ENCODE measurements at regions not wholly inside any gene's neighbourhood (a gene's known extent, or its start where the extent isn't known, plus 50 kb on each side); places are given as distances from the start of the nearest gene placed in this dataset.

GRCh38 chr1:168871531-168871930 is 142.5 kb upstream of the DPT start:
- no peak overlapping the region for H3K23ac ChIP-seq (ENCODE audit: low read length)
- no peaks in the 10 kb centered on the region for H3K36me3 ChIP-seq (ENCODE audit: control insufficient read depth in 1 of 2, insufficient read depth in 2 of 2, low read length in 2 of 2)
- H3K27ac ChIP-seq (ENCODE audit: low read depth, low read length), result no peak overlapping the region
- H3K9ac ChIP-seq (ENCODE audit: low read length), result no peak overlapping the region
- H3K4ac ChIP-seq (ENCODE audit: low read depth, low read length), result no peak overlapping the region
- no peak overlapping the region for H4K91ac ChIP-seq (ENCODE audit: low read depth, low read length)
- no peak overlapping the region for H3K14ac ChIP-seq (ENCODE audit: low read length)
- no peak overlapping the region for H2BK120ac ChIP-seq (ENCODE audit: insufficient read depth, low read length, poor library complexity)
- H3K18ac ChIP-seq (ENCODE audit: low read length), result no peak overlapping the region
- H2BK12ac ChIP-seq (ENCODE audit: low read length), result no peak overlapping the region
- no peak overlapping the region for H4K12ac ChIP-seq (ENCODE audit: low read depth, low read length)
- no peaks in the 10 kb centered on the region for H3K79me1 ChIP-seq (ENCODE audit: low read length)
- H2BK5ac ChIP-seq (ENCODE audit: low read depth, low read length, poor library complexity), result no peak overlapping the region
- no CpG with 5 or more reads among the region's 1 CpG for WGBS (ENCODE audit: extremely low coverage, insufficient coverage, insufficient read length)
- peaks cover 0 to 2% of the 10 kb centered on the region in 2 experiments for H3K4me1 ChIP-seq (ENCODE audit: control insufficient read depth in 1 of 2, insufficient read depth in 2 of 2, low read length in 2 of 2)
- H2AK5ac ChIP-seq (ENCODE audit: low read length), result no peak overlapping the region
- no peaks in the 10 kb centered on the region for H3K9me3 ChIP-seq (ENCODE audit: insufficient read depth, low read depth, low read length)
- no peak overlapping the region for H4K8ac ChIP-seq (ENCODE audit: low read depth, low read length)
- H3K4me3 ChIP-seq (ENCODE audit: low read depth, low read length), result no peak overlapping the region
- no peaks in the 10 kb centered on the region for H3K79me2 ChIP-seq (ENCODE audit: control insufficient read depth, insufficient read depth, low read length, poor library complexity)
- no peak overlapping the region for H2AFZ ChIP-seq (ENCODE audit: insufficient read depth, low read length, poor library complexity)
- no peak for DNase-seq
- no peak overlapping the region for H3K4me2 ChIP-seq (ENCODE audit: low read length)
- H3K27me3 ChIP-seq (ENCODE audit: insufficient read depth, low read length), result no peaks in the 10 kb centered on the region

GRCh38 chr1:168875831-168876230 is 146.8 kb upstream of the DPT start:
- Histone ChIP-seq H3K18ac (ENCODE audit: low read length) (no peak overlapping the region), H3K79me2 (ENCODE audit: control insufficient read depth, insufficient read depth, low read length, poor library complexity) (no peaks in the 10 kb centered on the region), H2BK5ac (ENCODE audit: low read depth, low read length, poor library complexity) (no peak overlapping the region), H2AK5ac (ENCODE audit: low read length) (no peak overlapping the region), H3K27me3 (ENCODE audit: insufficient read depth, low read length) (no peaks in the 10 kb centered on the region), H3K9me3 (ENCODE audit: insufficient read depth, low read depth, low read length) (no peaks in the 10 kb centered on the region), H2BK120ac (ENCODE audit: insufficient read depth, low read length, poor library complexity) (no peak overlapping the region), H3K36me3 (ENCODE audit: control insufficient read depth in 1 of 2, insufficient read depth in 2 of 2, low read length in 2 of 2) (no peaks in the 10 kb centered on the region), H3K23ac (ENCODE audit: low read length) (no peak overlapping the region), H3K4ac (ENCODE audit: low read depth, low read length) (no peak overlapping the region), H4K91ac (ENCODE audit: low read depth, low read length) (no peak overlapping the region), H2BK12ac (ENCODE audit: low read length) (no peak overlapping the region), H3K27ac (ENCODE audit: low read depth, low read length) (no peak overlapping the region), H3K4me2 (ENCODE audit: low read length) (no peak overlapping the region), H4K12ac (ENCODE audit: low read depth, low read length) (no peak overlapping the region), H3K4me3 (ENCODE audit: low read depth, low read length) (no peak overlapping the region), H3K4me1 (ENCODE audit: control insufficient read depth in 1 of 2, insufficient read depth in 2 of 2, low read length in 2 of 2) (peaks cover 0 to 2% of the 10 kb centered on the region in 2 experiments), H4K8ac (ENCODE audit: low read depth, low read length) (no peak overlapping the region), H3K79me1 (ENCODE audit: low read length) (no peaks in the 10 kb centered on the region), H3K14ac (ENCODE audit: low read length) (no peak overlapping the region), H2AFZ (ENCODE audit: insufficient read depth, low read length, poor library complexity) (no peak overlapping the region), H3K9ac (ENCODE audit: low read length) (no peak overlapping the region)
- peak in 1 of 2 donors; percentile 31 for DNase-seq
- no CpG with 5 or more reads among the region's 1 CpG for WGBS (ENCODE audit: extremely low coverage, insufficient coverage, insufficient read length)

GRCh38 chr1:168876830-168877229 is 147.8 kb upstream of the DPT start:
- H2AFZ ChIP-seq (ENCODE audit: insufficient read depth, low read length, poor library complexity), result no peak overlapping the region
- no peak overlapping the region for H2BK120ac ChIP-seq (ENCODE audit: insufficient read depth, low read length, poor library complexity)
- no peak overlapping the region for H4K8ac ChIP-seq (ENCODE audit: low read depth, low read length)
- H2BK12ac ChIP-seq (ENCODE audit: low read length), result no peak overlapping the region
- no peak overlapping the region for H2AK5ac ChIP-seq (ENCODE audit: low read length)
- H4K12ac ChIP-seq (ENCODE audit: low read depth, low read length), result no peak overlapping the region
- H3K14ac ChIP-seq (ENCODE audit: low read length), result no peak overlapping the region
- H3K27ac ChIP-seq (ENCODE audit: low read depth, low read length), result no peak overlapping the region
- no peak overlapping the region for H3K4me3 ChIP-seq (ENCODE audit: low read depth, low read length)
- H3K9ac ChIP-seq (ENCODE audit: low read length), result no peak overlapping the region
- WGBS (ENCODE audit: extremely low coverage, insufficient coverage, insufficient read length), result no CpG with 5 or more reads among the region's 1 CpG
- no peaks in the 10 kb centered on the region for H3K9me3 ChIP-seq (ENCODE audit: insufficient read depth, low read depth, low read length)
- DNase-seq, result no peak
- H3K4me1 ChIP-seq (ENCODE audit: control insufficient read depth in 1 of 2, insufficient read depth in 2 of 2, low read length in 2 of 2), result peaks cover 0 to 2% of the 10 kb centered on the region in 2 experiments
- H3K27me3 ChIP-seq (ENCODE audit: insufficient read depth, low read length), result no peaks in the 10 kb centered on the region
- H3K23ac ChIP-seq (ENCODE audit: low read length), result no peak overlapping the region
- no peaks in the 10 kb centered on the region for H3K36me3 ChIP-seq (ENCODE audit: control insufficient read depth in 1 of 2, insufficient read depth in 2 of 2, low read length in 2 of 2)
- no peak overlapping the region for H3K4me2 ChIP-seq (ENCODE audit: low read length)
- no peak overlapping the region for H2BK5ac ChIP-seq (ENCODE audit: low read depth, low read length, poor library complexity)
- no peak overlapping the region for H4K91ac ChIP-seq (ENCODE audit: low read depth, low read length)
- no peaks in the 10 kb centered on the region for H3K79me2 ChIP-seq (ENCODE audit: control insufficient read depth, insufficient read depth, low read length, poor library complexity)
- H3K18ac ChIP-seq (ENCODE audit: low read length), result no peak overlapping the region
- H3K79me1 ChIP-seq (ENCODE audit: low read length), result no peaks in the 10 kb centered on the region
- H3K4ac ChIP-seq (ENCODE audit: low read depth, low read length), result no peak overlapping the region

GRCh38 chr1:168879896-168880734 is 151.1 kb upstream of the DPT start:
- H2BK12ac ChIP-seq (ENCODE audit: low read length), result no peak overlapping the region
- no peak overlapping the region for H3K9ac ChIP-seq (ENCODE audit: low read length)
- no peak overlapping the region for H4K91ac ChIP-seq (ENCODE audit: low read depth, low read length)
- H3K23ac ChIP-seq (ENCODE audit: low read length), result no peak overlapping the region
- H3K18ac ChIP-seq (ENCODE audit: low read length), result no peak overlapping the region
- H2AK5ac ChIP-seq (ENCODE audit: low read length), result no peak overlapping the region
- WGBS (ENCODE audit: extremely low coverage, insufficient coverage, insufficient read length), result no CpG with 5 or more reads among the region's 10 CpGs
- H3K36me3 ChIP-seq (ENCODE audit: control insufficient read depth in 1 of 2, insufficient read depth in 2 of 2, low read length in 2 of 2), result no peaks in the 10 kb centered on the region
- H3K79me2 ChIP-seq (ENCODE audit: control insufficient read depth, insufficient read depth, low read length, poor library complexity), result no peaks in the 10 kb centered on the region
- H3K4ac ChIP-seq (ENCODE audit: low read depth, low read length), result no peak overlapping the region
- DNase-seq, result no peak
- no peaks in the 10 kb centered on the region for H3K79me1 ChIP-seq (ENCODE audit: low read length)
- H3K9me3 ChIP-seq (ENCODE audit: insufficient read depth, low read depth, low read length), result no peaks in the 10 kb centered on the region
- no peak overlapping the region for H2AFZ ChIP-seq (ENCODE audit: insufficient read depth, low read length, poor library complexity)
- no peak overlapping the region for H3K4me3 ChIP-seq (ENCODE audit: low read depth, low read length)
- no peaks in the 10 kb centered on the region for H3K27me3 ChIP-seq (ENCODE audit: insufficient read depth, low read length)
- peaks cover 0 to 2% of the 10 kb centered on the region in 2 experiments for H3K4me1 ChIP-seq (ENCODE audit: control insufficient read depth in 1 of 2, insufficient read depth in 2 of 2, low read length in 2 of 2)
- H3K14ac ChIP-seq (ENCODE audit: low read length), result no peak overlapping the region
- H3K27ac ChIP-seq (ENCODE audit: low read depth, low read length), result no peak overlapping the region
- no peak overlapping the region for H2BK120ac ChIP-seq (ENCODE audit: insufficient read depth, low read length, poor library complexity)
- H3K4me2 ChIP-seq (ENCODE audit: low read length), result no peak overlapping the region
- H4K12ac ChIP-seq (ENCODE audit: low read depth, low read length), result no peak overlapping the region
- H2BK5ac ChIP-seq (ENCODE audit: low read depth, low read length, poor library complexity), result no peak overlapping the region
- no peak overlapping the region for H4K8ac ChIP-seq (ENCODE audit: low read depth, low read length)
